ENCODE measurements at regions not wholly inside any gene's neighbourhood (a gene's known extent, or its start where the extent isn't known, plus 50 kb on each side); places are given as distances from the start of the nearest gene placed in this dataset.

DNA sequence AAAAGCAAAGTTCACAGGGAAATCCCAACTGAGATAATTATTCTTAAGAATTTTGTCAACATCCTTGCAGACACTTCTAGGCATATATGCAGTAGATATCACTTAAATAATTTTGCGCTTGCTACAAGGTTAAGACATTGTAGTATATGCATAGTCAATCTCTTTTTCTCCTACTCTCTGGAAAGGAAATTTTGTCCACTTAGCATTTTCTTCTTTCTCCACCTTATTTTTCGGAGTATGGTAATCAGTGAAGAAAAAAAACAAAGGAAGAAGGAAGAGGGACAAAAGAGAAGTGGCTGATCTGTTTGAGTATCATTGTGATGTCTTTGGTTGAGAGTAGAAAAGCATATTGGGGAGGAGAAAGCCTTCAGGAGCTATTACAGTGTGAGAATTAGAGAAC is 104.6 kb downstream of the LACC1 start:
- DNase-seq (ENCODE audit: low spot score), result no peak

DNA sequence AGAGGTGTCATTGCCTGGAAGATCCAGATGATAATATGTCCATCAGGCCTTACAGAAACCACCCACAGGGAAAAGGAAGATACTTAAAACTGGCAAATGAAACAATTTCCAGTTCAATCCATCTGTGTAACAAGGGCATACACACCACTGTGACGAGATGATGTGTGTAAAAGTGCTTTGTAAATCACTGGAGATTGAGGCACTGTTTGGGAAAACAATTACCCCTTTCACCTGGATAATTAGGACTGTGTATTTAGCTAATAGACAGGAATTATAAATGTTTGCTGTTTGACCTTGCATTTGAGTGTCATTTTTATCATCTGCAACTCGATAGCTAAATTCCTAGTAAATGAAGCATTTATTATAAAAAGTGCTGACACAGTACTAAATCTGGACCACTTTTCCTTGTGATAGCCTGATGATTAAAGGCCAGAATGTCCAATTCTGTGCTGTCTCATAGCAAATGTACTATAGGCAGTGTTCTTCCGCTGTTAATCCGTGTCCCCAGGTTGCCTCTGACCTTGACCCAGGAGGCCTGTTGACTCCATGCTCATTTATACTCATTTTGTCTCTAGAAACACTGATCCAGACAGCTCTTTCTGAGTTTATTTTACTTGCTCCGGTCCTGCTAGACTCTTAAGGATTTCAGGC is 105.8 kb downstream of the LACC1 start:
- DNase-seq (ENCODE audit: low spot score), result no peak

GRCh38 chr13:43986421-43986981 is 106.8 kb downstream of the LACC1 start:
- no peak for DNase-seq (ENCODE audit: low spot score)

DNA sequence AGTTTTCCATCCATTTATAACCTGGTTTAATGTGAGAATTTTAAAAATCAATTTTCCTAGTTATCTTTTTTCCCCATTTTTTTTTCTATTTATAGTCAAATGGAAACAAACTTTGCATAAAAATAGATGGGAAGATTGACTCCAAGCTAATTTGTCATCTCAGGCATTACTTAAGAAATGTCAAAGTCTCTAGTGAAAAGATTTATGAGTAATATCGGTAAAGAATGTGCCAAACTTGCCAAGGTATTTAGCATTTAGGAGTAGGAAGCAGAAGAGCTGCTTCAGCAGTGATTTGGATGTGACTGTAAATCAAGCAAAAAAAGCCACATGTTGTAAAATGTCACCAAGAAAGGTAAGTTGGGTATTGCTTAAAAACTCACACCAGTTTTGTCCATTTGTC is 108.6 kb downstream of the LACC1 start:
- no peak for DNase-seq (ENCODE audit: low spot score)

GRCh38 chr13:43990021-43990420 is 110.3 kb downstream of the LACC1 start:
- no peak for DNase-seq (ENCODE audit: low spot score)

DNA sequence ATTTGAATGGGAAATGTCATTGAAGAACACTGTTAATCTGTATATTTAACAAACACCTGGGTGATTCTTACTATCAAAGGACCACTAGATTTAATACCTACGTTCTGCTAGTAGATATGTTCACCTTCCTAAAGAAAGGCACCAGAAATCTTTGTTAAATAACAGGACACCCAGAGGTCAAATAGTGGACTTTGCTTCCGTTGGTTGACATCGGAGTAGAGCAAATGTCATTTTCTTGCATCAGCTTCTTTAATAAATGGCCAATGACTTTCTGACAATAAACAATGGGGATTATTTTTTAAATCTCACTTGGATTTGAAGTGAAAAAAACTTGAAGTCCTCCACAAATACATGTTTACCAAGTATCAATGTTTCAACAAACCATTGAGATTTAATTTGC is 111.1 kb downstream of the LACC1 start:
- no peak for DNase-seq (ENCODE audit: low spot score)

DNA sequence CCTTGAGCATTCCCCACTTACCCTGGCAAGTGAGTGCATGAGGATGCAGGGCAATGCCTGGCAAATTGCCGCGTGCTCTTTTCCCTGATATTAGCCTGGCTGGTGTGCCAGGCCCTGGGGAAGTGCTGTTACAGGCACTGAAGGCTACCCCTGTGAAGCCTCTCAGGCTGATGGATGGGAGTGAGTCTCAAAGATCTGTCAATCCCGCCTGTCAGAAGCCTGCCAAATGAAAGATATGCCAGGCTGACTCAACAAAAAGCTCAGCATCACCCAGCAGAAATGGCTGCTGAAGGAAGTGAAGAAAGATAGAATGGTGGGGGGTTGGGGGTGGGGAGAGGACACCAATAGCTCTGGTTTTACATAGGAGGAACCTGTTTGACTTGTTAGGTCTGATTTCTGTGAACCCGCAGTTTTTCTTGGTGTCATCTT is 112.1 kb downstream of the LACC1 start:
- DNase-seq (ENCODE audit: low spot score), result no peak

DNA sequence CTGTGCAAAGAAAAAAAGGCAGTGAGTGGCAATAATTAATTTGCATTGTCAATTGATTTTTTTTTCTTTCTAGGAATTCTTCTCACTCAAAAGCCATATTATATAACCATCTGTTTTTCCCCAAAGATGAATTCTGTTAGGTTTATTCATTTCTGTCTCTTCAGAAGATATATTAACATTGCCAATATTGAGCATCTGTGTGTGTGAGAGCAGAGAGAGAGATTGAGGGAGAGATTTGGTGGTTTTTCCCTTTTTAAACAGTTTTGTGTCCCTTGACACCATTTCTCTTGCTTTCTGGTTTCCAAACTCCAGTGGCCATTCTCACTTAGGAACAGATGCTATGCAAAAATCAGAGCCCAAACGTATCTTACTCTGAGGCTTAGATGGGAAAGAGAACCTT is 112.5 kb downstream of the LACC1 start:
- DNase-seq (ENCODE audit: low spot score), result no peak

DNA sequence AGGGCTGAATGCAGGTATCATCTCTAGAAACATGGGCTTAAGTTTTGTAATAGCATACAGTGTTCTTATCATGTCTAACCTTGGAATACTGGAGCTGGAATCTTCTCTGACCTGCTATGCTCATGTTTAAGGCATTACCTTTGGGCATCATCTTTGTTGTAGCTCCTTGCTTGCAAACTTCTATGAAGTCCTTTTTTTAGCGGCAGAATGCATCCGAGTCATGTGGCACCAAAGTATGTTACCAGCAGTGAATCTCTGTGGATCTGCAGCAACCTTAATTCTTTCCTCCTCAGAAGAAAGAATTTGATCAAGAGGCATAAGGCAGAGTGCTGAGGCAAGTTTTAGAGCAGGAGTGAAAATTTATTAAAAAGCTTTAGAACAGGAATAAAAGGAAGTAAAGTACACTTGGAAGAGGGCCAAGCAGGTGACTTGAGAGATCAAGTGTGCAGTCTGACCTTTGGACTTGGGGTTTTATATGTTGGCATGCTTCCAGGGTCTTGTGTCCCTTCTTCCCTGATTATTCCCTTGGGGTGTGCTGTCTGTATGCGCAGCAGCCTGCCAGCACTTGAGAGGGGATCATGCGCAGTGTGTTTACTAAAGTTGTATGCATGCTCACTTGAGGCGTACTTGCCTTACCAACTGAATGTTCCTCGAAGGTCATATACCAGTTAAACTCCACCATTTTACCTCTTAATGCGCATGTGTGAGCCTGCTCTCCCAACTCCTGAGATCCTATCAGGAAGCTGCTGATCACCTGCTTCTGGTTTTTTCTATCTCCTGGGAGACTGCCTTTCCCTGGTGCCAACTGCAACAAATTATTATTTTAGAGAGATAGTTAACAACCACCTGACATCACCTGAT is 115.5 kb downstream of the LACC1 start:
- no peak for DNase-seq (ENCODE audit: low spot score)

DNA sequence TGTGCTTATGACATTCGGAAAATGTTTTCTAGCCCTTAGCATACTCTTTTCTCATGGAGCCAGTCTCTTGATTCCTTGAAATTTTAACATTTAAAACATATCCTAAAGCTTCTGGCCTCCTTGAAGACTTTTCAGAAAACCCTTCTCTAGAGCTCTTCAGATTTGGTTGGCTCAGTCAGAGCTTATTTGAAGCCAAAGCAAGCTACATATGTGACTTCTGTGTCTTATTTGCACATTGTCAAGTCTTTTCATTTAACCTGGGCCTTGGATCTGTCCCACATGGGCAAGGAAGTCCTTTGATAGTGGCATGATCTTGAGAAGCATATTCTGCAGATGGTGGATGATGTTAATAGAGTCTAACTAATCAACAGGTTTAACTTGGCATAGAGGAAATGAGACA is 116.5 kb downstream of the LACC1 start:
- DNase-seq (ENCODE audit: low spot score), result no peak

GRCh38 chr13:44003481-44003880 is 123.8 kb downstream of the LACC1 start:
- no peak for DNase-seq (ENCODE audit: low spot score)

DNA sequence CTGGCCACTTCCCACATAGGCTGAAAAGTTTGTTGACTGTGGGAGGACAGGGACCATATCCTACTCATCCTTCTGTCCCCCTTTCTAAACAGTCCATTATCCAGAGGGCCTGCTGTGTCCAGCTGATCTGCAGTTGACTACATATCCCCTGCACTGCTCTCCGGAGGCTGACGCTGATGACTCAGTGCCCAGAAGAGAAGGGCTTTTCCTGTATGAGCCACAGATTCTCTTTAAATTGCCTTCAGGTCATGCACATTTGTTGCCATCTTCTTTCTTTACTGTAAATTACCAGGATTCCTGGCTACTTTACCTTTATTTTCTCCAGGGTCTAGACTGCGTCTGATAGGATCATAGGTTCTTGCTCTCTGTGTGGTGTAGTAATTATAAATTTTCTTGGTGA is 125.2 kb downstream of the LACC1 start:
- peak; percentile 60 for DNase-seq (ENCODE audit: low spot score)

DNA sequence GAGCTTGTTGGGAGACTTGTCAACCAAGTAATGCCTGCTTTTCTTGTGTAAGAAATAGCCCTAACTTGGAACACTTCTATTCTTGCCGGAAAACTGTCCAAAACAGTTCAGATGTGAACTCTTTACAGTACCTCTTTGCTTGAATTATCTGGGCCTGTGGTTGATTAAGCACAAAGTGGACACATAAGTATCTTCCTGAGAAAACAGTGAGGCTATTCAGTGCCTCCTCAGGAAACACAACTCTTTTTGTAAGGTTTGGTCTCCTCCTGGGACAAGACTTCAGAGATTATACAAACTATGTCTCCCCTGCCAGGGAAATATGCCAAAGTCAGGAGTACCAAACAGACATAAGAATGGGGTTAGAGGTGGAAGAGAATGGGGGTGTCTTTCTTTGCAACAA is 127.7 kb downstream of the LACC1 start:
- no peak for DNase-seq (ENCODE audit: low spot score)

DNA sequence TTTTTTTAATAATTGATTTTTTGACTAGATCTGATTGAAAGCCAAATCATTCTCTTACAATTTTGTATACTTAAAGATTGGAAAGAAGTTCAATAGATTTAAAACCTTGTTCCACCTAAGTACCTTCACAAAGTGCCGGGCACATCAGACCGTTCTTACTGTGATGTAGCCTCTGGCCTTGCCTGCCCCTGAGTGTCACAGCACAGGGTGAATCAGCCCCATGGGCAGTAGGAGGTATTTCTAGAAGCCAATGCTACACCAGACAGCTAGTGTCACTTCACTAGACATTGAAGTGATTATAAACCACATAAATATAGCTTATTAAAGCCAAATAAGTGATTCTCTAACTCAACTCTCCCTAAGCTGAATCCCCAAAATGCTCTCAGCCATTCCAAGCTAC is 131.3 kb downstream of the LACC1 start:
- DNase-seq (ENCODE audit: low spot score), result no peak

DNA sequence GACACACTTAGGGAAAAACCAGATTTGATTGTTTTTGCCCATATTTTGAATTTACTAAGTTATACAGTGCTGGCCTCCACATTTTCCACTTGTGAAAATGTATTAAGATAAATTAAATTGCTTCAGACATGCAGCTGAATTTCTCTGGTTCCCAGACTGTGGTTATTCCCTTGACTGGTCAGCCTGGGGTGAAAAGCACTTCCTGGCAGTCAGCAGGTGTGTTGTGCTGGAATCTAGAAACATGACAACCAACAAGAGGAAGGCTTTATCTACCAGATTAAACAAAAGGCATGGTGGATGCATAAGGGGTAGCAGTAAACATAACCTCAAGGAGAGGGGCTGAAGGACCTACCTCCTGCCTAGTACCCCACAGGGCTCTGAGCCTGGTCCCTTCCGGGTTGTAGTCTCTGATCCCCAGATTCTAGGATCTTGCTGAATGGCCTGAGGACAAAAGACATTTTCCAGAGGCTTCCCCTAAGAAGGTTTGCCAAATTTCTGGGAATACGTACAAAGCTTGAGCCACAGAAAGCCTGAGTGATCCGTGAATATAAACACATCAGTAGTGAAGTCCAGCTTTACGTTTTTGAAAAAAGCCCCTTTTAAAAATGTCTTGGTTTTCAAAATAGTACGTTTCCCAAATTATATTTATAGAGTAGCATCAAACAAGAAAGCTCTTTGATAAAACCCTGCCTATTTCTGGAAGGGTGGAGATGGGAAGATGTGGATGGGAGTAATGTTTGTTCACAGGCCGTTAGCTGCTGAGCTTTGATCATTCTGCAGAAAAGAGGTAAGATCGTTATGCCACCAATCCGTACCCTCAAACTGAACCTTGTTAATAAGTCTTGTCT is 133.4 kb downstream of the LACC1 start:
- no peak for DNase-seq (ENCODE audit: low spot score)

GRCh38 chr13:44013758-44014291 is 134.1 kb downstream of the LACC1 start:
- peak; percentile 19 for DNase-seq (ENCODE audit: low spot score)

DNA sequence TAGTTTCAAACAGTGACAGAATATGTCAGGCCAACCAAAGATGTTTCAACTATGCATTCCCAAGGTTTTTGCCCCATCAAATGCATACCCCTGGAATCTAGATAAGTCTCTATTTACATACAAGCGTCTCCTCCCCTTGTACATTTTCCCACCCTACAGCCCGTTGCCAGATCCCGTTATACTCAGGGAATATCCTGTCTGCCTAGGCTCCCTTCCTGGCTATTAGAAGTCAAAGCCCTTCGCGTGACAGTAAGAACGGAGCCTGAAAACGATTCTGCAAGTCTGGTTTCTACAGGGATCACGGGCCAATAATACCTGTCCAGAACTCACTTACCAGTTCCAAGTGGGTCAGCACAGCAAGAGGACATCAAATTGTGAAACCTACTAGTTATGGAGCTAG is 134.8 kb downstream of the LACC1 start:
- DNase-seq (ENCODE audit: low spot score), result no peak

DNA sequence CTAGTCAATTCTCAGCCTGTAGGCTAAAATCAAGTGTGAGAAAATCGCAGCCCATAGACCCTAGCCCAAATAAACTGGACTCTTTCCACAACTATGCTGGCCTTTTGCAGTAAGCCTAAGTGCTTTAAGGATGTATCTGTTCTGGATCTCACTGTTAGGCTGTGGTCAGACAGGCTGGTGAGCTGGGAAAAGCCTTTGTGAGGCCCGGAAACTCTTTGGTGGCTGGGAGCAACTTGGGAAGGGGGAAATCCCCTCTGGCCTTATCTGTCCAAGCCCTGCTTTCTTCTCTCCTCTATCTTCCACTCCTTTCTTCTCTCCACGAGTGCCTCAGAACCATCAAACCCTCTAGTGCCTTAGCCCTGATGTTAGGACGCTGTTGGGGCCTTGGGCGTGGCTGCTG is 135.4 kb downstream of the LACC1 start:
- no peak for DNase-seq (ENCODE audit: low spot score)

DNA sequence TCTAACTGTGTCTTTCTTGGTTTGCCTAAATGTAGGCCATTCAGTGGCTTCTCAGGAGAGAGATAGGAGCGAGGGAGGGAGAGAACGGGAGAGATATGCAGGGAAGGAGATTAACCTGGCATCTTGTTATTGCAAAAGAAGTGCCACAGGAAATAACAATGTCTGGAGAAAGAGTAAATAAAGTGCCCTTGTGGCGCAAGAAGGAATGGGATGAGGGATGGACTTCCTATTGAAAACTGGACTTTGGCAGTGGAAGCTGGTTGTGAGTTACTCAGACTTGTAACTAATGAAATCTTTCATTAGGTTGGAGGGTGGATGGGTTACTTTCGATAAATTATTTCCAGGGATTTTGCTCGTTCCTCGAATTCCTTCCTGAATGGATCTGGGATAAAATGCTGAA is 136.1 kb downstream of the LACC1 start:
- DNase-seq (ENCODE audit: low spot score), result no peak

GRCh38 chr13:44017756-44018309 is 138.1 kb downstream of the LACC1 start:
- DNase-seq (ENCODE audit: low spot score), result no peak

- no peak for DNase-seq (ENCODE audit: low spot score)
Measured at GRCh38 chr13:44019651-44020050, 139.9 kb downstream of the LACC1 start.

GRCh38 chr13:44021422-44021821 is 141.7 kb downstream of the LACC1 start:
- no peak for DNase-seq (ENCODE audit: low spot score)

All from RKO (cell line).